Stimulated activated CD8-positive, alpha-beta memory T cell treated with anti-CD3 and anti-CD28 coated beads, Interleukin-12 subunit alpha, Interleukin-12 subunit beta, amount 100 ng/mL, for 1 hour (primary cell): ENCODE measurements at regions not wholly inside any gene's neighbourhood (a gene's known extent, or its start where the extent isn't known, plus 50 kb on each side); places are given as distances from the start of the nearest gene placed in this dataset.

ENCODE experiments used
- DNase-seq: peaks from one replicate; pipeline ENCODE4 v3.0.0-alpha.2; 2020; ENCODE audit warnings: low read depth

GRCh38 chr6:104614394-104614793 is 245.3 kb downstream of the HACE1 start:
- no peak for DNase-seq

DNA sequence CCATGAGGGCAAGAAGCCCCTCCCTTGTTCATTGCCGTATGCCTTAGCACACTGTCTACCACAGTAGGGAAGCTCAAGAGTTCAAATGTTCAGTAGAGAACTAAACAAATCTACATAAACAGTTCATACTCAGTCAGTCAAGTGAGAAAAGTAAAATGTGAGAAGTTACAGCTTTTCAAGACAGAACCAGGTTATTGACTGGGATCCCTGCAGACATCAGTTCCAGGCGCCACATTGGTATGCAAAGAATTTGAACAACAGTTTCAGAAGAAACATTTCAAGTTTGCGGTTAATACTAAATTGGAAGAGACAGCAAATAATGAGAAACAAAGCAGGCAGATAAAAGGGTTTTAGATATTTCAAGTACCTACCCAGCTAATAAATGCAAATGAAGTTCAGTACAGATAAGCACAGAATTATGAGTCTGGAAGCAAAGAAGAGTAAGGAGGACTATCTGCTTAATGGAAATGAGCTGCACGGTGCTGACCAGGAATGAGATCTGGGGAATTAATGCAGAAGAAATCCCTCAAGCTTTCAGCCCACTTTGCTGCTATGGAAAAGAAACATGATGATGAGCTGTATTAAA is 246.2 kb downstream of the HACE1 start:
- DNase-seq: no peak

DNA sequence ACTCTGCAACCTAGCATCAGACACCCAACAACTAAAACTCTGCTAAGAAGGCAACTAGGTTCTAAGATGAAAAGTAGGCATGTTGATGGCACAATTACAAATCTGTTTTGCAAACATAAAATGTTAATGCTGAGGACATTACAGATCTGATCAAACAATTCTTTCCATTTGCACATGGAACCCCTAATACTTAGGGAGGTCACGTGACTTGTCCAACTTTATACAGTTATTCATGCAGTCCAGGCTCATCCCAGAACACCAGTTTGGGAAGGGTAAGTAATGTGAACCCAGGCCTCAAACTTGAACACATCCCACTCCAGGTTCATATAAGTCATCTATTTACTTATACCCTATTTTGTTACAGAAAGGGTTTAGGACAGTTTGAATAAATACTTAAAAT is 247.2 kb downstream of the HACE1 start:
- no peak for DNase-seq

DNA sequence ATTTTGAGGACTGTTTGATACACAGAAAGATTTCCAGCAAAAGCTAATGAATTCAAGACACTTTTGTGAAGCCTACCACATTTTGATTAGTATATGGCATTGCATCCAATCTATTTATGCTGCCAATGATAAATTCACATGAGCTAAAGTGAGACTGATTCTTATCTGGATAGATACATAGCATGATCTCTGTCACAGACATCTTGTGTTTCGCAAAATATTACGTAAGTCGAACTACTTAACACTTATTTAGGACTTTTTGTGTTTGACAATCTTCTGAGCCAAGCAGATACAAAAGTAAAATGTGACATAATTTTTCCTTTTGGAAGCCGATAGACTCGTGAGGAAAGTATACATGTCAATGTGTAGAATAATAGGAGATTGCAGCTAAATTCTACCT is 251.6 kb downstream of the HACE1 start:
- no peak for DNase-seq

GRCh38 chr6:104607501-104607900 is 252.2 kb downstream of the HACE1 start:
- DNase-seq: no peak

DNA sequence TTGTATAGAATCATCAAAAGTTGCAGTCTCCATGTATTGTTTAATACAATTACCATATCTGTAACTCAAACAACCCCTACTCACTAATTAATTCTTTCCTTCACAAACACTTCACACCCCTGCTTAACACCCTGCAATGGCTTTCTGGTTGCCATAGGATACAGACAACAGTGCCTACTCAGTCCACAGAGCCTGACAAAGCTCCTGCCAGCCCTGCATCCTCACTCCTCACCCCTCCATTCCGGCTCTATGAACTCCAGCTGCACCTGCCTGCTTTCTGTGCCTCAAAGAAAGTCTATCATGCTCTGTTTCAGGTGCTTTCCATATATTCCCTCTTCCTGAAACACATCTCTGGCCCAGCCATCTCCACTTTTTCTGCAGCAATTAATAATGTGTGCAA is 253.4 kb downstream of the HACE1 start:
- no peak for DNase-seq

DNA sequence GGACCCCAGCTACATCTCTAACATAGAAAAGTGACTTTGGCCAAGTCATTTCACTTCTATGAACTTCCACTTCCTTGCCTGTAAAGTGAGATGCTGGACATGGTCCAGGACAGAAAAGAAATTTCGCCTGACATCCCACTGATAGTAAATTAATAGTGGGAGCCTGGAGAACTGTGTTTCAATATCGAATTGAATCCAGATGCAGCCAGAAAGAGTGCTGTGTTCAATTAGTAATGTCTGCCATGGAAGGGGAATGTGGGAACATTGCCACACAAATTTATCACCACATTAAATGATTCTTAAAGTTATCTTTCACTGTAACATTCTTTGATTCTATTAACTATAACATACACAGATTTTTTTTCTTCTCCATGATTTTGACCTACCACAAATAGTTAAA is 255.0 kb downstream of the HACE1 start:
- DNase-seq: no peak

DNA sequence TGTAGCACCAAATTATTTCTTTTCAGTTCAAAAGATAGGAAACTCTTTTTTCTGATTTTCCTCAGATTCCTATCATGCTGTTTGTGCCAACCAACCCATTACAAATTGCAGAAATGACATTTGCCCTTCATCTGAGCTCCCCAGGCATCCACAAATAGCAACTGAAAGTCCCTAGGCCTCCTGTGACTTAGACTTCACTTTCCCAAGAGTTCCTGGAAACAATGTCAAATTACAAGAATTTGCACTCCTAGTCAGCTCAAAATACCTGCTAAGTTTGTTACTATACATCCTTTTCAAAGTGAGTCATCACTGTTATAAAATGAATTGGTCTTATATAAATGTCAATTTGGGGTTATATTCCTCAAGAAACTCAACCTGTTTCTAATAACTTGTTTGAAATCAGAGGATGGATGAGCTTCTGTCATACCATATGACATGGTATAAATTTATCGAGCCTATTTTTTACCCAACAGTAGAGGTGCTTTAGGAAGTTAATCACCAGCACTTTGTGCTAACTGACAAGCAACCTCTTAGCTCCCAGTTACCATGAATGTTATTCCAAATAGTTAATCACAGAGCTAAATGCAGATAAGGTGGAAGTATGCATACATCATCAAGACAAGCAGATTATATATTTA is 256.5 kb downstream of the HACE1 start:
- no peak for DNase-seq

- DNase-seq: no peak
Measured at GRCh38 chr6:104601721-104602120, 258.0 kb downstream of the HACE1 start.

- no peak for DNase-seq
Measured at GRCh38 chr6:104601131-104601651, 258.5 kb downstream of the HACE1 start.

GRCh38 chr6:104600639-104600931 is 259.1 kb downstream of the HACE1 start:
- DNase-seq: no peak

DNA sequence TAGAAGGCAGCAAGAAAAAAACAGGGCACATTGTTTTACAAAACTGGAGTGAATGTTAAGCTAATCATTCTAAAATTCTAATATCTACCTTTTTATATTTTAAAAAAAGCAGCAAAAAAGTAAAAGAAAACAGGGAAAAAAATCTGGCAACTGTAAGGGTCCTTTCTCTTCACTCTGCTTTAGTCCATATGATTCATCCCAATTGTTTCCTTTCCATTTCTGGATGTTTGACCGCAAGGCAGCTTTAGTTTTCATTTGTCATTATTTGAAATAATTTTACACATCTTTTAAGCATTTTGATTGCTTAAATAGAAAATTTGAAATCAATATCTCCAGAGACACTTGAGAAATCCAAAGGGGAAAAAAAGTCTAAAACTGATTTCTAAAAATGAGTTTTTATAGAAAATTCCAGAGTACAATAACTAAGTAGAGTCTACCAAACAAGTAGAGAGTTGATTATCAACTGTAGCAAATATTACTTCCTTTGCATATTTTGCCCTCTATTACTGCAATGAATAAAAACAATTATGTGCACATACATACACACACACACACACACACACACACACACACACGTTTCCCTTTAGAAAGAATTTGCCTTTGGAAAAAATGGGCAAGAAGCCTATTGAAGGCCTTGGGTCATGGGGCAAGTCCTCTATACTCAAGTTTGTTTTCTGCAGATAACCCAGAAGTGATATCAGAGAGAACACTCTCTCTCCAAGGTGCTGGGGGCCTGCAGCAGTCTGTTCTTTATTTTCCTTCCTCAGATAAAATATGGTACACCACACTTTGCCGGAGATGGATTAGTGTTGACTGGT is 259.7 kb downstream of the HACE1 start:
- DNase-seq: no peak

GRCh38 chr6:104597541-104598050 is 262.1 kb downstream of the HACE1 start:
- DNase-seq: no peak

- DNase-seq: no peak
Measured at GRCh38 chr6:104596091-104596490, 263.6 kb downstream of the HACE1 start.

DNA sequence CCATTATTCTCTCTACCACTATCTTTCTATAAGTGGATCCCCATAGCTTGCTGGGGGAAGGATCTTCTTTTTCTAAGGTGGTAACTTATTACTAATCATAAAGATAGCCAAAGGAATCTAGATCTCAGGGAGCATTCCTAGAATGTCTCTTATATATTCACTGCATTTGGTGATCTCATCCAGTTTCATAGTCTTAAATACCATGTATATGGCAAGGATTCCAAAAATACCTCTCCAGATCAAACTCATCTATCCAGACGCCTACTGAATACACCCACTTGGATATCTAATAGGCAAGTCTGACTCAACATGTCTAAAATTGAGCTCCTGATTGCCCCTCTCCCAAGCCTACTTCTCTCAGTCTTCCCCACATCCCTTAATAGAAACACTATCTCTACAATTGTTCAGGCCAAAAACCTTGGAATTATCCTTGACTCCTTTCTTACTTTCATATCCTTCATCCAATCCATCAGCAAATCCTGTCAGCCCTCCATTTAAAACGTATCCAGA is 264.4 kb downstream of the HACE1 start:
- no peak for DNase-seq

- no peak for DNase-seq
Measured at GRCh38 chr6:104591573-104592334, 268.0 kb downstream of the HACE1 start.

DNA sequence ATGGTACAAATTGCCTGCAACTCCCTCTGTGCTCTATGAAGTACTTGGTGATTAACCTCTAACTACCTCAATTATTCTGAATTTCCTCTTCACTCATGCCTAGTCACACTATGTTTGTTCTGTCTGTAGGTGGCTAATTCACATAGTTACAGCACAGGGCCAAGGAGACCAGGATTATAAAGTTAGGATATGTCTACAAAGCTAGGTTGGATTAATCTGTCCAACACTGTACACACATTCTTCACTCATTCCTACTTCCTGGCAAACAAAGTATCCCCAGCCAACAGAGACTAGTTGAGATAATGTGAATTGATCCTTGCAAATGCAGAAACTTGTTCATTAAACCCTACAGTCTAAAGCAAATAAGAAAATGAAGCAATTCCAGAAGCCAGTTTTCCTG is 269.8 kb downstream of the HACE1 start:
- DNase-seq: no peak

- no peak for DNase-seq
Measured at GRCh38 chr6:104585646-104586045, 274.1 kb downstream of the HACE1 start.

GRCh38 chr6:104580452-104580851 is 279.3 kb downstream of the HACE1 start:
- DNase-seq: no peak

DNA sequence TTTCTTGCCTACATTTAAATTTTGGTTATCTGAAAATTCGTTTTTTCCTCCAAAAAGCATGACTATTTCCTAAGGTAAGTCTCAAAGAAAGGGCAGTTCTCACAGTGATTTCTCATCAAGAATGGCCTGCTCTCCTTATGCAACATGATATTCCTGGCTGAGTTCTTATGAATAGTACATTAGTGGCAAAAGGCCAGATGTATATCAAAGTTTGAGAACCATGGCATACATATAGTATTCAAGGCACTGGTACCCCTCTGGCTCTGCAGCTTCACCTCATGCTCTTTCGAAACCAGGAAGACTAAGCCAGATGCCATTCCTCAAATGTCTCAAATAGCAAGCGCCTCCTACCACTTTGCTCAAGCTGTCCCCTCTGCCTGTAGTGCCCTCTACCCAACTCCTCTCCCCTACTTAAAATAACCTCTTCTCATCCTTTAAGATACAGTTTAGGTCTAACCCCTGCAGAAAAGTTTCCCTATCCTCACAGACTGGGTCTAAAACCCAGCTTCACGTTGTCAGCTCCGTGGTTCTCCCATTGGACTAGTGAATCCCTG is 280.3 kb downstream of the HACE1 start:
- no peak for DNase-seq

GRCh38 chr6:104575536-104575935 is 284.2 kb downstream of the HACE1 start:
- no peak for DNase-seq
